ENCODE measurements at regions not wholly inside any gene's neighbourhood (a gene's known extent, or its start where the extent isn't known, plus 50 kb on each side); places are given as distances from the start of the nearest gene placed in this dataset.
"Not testable (repeated sequence)": the region's sequence is repeated elsewhere in the genome, so short reads cannot be mapped to it uniquely, and the experiment has no call there.

DNA sequence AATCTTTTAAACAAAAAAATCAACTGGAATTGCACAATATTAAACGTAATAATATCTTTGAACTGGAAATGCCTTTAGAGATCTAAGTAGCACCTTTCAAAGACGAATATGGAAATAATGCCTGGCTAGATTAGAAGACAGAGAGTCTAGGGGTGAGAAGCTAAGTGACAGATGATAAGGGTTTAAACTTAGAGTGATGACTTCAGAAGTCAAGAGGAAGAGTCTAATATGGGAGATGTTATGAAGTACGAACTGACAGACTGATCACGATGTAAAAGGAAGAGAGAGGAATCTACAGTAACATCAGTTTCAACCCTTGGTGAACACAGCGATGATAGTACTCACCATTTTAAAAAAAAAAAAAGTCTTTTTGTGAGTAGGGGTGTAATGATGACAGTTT lies 57.9 kb downstream of the HINT1 start:
- DNase-seq, result no peak

DNA sequence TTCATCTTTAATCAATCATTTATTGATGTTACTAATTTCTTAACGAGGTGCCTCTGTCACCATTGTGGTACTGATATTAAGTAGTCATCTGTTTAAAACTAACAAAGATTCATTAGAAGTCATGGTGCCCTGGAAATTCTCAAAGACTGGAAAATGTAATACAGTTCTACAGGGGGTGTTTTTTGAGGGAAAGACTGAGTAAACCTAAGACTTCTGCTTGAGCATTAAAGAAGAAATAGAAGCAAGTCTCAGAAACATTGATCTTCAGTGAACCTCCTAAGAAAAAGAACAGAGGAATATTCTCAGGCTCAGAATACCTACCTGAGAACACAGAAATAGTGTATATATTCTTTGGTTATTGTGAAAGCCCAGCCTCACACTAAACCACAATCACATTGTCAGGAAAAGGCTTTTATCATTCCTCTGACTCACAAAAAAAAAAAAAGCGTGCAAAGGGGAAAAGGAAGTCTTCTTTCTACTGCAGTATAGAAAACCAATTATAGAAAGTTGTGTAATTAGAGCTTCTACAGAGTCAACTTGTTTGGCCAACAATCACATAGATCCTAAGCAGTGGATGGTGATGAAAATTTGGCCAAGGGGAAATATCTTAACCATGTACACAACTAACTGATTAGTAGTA lies 60.8 kb downstream of the HINT1 start:
- DNase-seq, result no peak

DNA sequence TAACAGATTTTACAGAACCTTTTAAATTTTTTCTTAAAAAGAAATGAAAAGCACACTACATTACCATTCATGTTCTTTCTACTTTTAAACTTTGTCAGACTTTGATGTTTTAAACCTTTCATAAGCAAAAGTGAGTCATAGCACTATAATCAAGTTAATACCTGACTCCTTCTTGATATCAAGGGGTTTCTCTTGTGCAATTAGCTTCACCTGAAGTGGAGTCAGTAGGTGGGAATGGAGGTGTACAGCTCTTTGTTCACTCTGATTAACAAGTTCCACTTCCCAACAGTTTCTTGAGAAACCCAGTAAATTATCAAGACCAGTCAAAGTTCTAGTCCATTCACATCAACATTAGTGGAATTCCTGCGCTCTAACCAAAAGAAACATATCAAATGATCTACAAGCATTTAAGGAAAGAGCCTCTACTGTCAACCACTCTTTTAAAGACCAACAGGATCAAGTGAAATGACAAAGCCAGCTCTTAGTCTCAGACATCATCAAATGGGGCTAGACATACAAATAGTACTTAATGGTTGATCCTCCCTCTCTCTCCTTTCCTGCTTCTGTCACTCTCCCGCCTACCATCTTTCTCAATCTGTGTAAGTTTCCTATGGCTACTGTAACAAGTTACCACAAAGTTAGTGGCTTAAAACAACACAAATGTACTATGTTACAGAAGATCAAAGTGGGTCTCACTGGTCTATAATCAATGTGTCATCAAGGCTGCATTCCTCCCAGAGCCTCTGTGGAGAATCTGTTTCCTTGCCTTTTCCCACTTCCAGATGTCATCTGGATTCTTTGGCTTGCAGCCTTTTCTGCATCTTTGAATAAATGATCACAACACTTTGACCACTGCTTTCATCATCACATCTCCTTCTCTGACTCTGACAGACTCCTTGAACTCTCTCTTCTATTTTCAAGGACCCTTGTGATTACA lies 68.0 kb downstream of the HINT1 start:
- no peak for DNase-seq

DNA sequence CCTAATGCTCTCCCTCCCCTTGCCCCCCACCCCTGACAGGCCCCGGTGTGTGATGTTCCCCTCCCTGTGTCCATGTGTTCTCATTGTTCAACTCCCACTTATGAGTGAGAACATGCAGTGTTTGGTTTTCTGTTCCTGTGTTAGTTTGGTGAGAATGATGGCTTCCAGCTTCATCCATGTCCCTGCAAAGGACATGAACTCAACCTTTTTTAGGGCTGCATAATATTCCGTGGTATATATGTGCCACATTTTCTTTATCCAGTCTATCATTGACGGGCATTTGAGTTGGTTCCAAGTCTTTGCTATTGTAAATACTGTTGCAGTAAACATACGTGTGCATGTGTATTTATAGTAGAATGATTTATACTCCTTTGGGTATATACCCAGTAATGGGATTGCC lies 69.5 kb downstream of the HINT1 start:
- not testable (repeated sequence) for DNase-seq

DNA sequence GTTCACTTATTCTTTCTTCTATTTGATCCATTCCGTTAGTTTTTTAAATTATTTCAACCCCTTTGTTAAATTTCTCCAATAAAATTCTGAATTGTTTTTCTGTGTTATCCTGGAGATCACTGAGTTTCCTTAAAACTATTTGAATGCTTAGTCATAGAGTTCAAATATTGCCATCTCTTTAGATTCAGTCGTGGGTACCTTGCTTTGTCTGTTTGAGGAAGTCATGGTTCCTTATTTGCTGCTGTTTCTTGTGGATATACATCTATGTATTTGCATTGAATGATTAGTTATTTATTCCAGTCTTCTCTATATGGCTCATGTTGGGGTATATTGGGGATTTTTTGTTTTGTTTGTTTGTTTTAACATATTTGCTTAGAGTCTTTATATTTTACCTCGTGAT lies 80.6 kb downstream of the HINT1 start:
- DNase-seq, result no peak

DNA sequence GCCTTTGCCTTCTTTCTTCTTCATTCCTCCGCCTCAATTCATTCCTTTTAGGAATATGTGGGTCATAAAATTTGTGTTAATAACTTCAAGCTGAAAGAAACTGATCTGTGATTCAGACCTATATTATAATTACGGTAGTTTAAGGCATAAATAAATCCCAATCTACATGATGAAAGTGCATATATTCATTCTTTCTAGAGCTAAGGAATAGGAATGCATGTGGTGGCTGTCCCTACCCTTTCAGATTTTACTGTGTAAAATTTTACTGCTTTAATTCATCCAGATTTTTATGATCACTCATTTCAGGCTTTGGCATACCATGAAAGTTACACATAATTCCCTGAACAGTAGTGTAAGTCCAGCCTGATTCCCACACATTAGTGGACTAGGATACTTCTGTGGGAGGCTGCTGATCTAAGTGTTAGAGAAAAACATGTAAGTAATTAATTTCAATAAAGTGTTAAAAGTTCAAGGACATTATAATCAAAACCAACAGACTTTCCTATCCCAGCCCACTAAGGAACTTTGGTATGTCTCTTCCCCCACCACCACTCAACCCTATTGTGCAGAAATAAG lies 83.1 kb downstream of the HINT1 start:
- DNase-seq, result no peak

DNA sequence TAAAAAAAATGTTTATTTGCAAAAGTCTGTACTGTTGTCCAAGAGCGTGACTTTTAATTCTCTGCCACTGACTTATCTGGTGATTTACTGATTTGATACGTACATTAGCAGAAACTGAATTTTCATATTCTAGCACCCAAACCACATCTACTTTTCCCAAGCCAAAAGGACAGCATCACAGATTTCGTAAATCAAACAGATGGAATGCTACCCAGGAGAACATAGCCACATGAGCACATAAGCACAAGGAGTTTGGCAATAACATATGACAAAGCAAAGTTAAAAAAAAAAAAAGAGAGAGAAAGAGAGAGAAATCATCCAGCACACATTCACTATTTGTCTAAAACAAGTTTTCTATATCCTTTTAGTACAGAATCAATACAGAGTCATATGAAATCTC lies 83.7 kb downstream of the HINT1 start:
- no peak for DNase-seq

DNA sequence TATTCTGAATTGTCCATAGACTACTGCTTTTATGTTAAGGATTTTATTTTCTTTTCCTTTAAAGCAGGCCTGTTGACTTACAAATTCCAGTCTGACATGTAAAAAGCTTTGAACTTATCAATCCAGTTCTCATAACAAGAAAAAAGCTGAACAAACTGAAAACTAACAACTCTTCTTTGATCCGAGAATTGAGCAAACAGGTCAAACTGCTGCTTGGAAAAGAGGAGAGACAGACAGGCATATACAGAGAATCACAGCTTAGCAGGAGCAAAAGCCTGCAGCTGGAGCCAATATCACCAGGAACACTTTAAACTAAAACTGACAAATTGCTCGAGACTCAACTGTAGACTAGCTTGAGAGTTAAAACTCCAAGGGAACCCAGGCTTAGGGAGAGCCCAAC lies 85.8 kb downstream of the HINT1 start:
- DNase-seq, result no peak

DNA sequence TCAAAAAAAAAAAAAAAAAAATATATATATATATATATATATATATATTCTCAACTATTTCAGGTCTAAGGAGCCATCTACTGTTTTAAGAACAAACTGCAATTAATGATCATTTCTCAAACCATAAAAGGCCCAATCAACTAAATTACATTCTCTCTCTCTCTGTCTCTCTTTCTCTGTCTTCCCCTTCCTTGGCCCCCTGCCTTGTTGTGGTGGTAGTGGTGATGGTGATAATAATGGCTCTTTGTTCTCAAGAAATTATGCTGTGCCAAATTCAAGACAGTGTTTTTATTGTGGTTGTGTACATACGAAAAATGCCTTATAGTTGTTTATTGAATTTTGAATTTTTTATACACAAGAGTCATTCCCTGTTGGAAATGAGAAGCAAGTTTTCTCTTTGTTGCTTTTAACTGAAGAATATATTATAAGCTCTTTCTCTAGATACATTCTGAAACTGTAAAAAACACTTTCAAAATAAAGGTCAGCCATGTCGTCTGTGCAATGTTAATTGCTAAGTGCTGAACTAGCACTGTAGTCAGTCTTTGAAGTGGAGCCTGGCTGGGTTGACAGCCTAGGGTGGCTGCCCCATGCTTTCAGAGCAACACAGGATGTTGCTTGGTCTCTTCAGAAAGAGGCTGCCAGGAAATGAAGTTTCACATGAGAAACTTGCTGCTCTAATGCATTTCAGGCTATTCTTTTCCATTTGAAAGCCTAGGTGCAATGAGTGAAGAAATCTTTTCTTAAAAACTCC lies 96.0 kb downstream of the HINT1 start:
- no peak for DNase-seq

DNA sequence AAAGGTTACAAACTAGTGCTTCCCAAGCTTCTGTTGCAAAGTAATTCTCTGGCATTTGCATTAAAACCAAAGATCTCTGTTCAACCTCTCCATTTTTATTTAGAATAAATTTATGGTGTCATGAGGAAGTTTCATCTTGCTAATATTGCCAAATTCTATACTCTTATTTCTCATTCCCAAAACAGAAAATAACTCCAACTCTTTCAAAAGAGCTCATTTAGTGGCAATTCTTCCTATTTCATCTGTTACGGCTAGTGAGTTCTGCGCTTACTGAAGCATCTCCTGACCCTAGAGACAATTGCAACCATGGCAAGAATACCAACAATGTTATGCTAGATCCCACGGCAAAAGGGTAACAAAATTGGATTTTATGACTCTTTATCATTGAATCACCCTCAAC lies 97.0 kb downstream of the HINT1 start:
- DNase-seq, result no peak

DNA sequence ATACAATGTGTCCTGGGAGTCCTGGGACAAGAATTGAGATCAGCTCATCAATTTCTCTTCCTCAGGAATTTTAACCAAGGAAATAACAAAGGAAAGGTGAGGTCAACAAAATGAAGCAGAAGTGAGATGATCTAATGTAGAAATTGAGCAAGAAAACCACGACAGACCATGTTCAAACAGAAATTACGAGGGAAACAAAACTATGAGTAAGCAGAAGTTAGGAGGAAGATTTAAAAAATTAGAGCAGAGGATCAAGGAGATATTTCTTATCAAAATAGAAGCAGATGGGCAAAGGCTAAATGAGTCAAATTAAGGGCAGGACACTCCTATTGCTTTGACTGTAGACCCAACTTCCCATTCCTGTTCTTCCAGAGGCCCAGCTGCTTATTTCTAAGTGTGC lies 97.4 kb downstream of the HINT1 start:
- DNase-seq, result no peak

DNA sequence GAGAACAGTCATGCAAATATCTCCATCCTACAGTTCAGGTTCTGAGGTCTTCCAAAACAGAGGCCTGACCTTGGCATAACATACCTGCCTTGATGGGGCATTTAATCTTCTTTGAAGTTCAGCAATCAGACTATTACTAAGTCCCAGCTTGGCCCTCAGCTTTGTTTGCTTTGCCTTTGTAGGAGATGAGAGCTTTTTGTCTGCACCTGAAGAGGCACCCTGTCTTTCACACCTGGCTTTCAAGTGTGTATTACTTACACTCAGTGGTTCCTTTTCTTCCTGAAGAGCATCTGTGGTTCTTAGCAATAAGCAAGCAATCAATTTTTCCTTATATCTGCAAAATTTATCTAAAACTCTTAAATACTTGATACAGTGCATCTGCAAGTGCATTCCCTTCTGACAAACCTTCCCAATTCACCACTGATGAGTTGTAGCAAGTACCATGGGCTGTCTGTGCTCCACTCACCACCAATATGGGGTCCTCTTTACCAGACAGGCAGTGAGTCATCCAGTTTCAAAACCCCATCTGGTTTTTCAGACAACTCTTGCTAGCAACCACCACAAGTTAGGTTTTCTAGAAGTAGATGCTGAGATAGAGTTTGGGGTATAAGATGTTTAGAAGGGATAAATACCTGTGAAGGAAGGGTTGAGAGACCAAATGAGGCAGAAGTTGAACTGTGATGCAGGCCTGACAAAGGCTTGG lies 100.2 kb downstream of the HINT1 start:
- DNase-seq, result no peak

DNA sequence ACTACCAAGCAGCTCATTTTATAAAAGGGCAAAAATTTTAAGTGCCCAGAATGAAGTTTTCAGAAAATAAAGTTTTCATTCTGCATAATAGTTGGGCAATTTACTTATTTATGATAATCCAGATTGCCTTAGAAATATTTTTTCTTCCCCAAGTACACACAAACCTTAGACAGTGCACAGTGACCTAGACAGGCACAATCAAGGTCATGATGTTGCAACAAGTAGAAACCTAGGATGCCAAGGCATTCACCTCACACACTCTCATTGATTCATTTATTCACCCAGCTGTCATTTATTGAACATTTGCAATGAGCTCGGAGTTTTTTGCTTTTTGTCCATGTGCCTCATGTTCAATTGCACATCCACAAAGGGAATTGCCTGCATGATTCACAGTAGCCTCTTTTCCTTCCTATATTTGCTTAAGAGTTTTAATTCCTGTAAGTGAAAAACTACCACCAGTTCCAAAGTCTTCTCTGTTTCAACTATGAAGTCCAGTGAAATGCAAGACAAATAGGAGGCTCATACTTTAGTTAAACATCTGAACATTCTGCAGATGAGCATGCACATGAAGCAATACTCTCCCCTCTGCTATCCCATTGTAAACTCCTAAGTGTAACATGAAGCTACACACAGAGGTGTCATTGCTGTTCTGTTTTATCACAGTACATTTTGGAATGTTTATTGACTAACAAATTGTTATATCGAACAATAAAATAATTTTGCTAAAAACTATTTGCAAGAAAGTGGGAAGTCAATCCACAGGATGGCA lies 122.9 kb downstream of the HINT1 start:
- DNase-seq, result no peak

DNA sequence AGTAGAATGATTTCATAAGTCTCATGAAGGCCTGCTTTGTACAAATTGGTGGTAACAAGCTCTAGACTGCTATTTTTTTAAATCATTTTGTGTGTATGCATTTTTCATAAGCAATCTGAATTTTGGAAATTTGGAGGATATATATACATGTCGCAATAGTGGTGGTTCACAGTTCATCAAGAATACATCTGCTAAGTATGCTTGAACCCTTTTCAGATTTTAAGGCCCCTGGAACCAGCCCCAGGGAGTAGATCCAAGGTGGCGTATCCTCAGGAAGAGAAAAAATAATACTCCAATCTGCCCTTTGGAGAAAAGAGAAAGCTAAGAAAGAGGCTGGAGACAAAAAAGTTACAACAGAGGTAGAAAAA lies 141.6 kb downstream of the HINT1 start:
- no peak for DNase-seq

DNA sequence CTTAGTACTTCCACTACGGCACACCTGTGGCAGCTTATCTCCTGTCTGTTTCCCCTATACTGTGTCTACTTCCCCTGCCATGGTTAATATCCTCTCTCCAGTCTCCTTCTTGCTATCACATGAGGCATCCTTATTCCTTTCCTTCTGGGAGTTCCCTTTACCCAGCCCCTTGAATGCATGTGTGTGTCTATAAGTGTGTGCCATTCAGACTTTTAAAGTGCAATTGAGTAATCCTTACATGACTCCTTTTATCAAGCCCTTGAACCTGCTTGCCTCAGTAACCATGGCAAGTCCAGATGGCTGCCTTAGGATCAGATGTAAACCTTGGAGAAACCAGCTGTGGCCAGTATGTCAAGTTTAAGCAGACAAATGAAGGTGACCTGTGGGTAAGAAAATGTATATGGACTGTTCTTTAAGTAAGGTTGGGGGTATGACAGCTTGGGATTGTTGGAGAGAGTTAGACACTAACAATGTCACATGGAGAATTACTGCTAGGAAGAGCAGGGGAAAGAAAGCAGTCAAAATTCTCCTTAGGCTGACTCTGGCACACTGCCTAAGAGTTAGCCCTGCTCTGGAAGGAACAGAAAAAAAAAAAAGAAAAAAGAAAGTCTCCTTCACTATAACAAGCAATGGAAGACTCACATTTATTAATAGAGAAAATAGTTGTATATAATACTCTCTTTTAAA lies 142.1 kb downstream of the HINT1 start:
- no peak for DNase-seq

DNA sequence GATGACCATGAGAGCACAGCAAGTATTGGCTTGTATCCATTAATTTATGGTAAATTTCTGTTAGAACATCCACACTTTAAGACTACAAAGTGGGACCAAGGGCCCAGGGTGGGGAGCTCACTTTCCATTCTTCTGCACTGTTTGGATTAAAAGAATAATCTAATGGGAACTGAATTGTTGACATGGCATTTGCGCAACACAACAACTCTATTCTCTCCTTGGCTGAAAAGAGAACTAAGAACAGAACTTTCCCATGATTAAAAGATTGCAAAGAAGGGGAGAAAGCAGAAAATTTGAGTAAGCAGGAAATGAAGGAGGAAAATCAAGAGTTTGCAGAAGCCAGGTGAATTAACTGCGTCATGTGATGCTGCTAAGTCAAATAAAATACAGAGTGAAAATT lies 143.4 kb downstream of the HINT1 start:
- DNase-seq, result no peak

DNA sequence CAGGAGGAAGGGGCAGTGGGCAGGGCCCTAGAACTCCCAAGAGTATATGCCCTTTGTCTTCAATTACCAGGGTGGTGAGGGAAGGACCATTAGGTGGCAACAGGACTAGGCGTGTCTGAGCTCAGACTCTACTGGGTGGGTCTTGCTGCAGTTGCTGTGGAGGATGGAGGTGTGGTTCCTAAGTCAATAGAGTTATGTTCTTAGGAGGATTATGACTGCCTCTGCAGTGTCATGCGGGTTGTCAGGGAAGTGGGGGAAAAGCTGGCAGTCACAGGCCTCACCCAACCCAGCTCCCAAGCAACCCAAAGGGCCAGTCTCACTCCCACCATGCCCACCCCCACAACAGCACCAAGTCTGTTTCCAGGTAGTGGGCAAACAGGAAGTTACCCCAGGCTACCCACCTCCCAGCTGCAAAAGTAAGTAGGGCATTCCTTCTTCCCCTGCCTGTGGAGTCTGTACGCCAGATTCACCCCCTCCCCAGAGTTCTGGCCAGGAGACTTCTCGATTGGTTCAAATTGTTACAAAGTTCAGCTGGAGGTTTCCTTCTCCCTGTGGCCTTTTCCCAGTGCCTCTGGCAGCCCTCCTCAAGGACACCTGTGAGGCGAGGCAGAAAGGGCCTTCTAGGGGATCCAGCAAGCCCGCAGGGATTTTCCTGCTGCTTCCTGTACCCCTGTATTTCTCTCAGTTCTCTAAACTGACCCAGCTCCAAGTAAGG lies 145.3 kb downstream of the HINT1 start:
- no peak for DNase-seq

DNA sequence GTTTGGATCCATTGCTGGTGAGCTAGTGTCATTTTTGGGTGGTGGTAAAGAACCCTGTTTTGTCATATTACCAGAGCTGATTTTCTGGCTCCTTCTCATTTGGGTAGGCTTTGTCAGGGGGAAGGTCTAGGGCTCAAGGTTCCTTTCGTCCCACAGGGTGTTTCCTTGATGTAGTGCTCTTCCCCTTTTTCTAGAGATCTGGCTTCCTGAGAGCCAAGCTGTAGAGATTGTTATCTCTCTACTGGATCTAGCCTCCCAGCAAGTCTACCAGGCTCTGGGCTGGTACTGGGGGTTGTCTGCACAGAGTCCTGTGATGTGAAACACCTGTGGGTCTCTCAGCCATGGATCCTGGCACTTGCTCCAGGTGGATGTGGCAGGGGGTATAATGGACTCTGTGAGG lies 145.9 kb downstream of the HINT1 start:
- DNase-seq, result no peak

DNA sequence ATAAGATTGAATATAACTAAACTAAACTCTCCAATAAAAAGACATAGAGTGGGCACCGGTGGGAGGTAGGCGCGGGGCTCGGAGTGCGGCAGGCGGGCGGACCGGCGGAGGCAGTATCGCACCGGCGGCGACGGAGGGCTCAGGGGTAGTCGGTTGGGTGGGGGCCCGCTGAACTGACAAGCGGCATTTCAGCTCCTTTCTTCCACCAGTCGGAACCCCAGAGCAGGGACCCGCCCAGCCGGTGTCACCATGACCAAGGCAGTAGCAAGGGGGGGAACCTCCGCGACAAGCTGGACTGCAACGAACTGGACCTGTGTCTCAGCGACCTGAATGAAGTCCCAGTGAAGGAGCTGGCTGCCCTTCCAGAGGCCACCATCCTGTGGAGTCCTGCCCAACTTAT lies 156.7 kb downstream of the HINT1 start:
- no peak for DNase-seq

DNA sequence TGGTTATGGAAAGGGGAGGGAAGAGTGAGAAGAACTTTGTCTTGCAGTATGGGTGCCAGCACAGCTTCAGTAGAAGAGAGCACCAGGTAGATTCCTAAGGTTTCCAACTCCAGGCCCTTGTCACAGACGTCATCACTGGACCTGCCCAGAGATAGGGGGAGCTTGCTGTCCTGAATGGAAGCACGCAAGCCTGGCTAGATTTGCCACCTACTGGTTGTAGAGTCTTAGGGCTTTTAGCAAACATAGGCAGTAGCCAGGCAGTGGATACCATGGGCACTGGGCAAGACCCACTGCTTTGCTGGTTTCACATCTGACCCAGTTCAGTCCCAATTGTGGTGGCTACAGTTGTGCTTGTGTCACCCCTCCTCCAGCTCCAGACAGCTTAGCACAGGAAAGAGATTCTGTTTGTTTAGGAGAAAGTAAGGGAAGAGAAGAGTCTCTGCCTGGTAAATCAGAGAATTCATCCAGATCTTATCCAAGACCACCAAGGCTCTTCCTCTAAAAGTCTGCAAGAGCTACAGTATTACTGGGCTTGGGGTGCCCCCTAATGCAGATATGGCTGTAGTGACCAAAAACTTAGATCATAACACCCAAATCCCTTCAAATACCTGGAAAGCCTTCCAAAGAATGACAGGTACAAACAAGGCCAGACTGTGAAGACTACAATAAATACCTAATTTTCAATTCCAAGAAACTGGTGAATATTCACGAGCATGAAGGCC lies 158.9 kb downstream of the HINT1 start:
- no peak for DNase-seq

Data from NCI-H1436 (cell line).